ENCODE measurements at regions not wholly inside any gene's neighbourhood (a gene's known extent, or its start where the extent isn't known, plus 50 kb on each side); places are given as distances from the start of the nearest gene placed in this dataset.

- H3K27ac Mint-ChIP-seq: no peak overlapping the region
- H3K27me3 Mint-ChIP-seq: no peaks in the 10 kb centered on the region
- WGBS (ENCODE audit: insufficient coverage): 100% methylated on average over 1 of the region's 2 CpGs
- H3K36me3 Mint-ChIP-seq: no peaks in the 10 kb centered on the region
- ATAC-seq (replicated peaks in 1 of 4) (no peak), DNase-seq (no peak)
- H3K9me3 Mint-ChIP-seq: peaks cover 4 to 6% (median 5%) of the 10 kb centered on the region in 3 donors
- Histone ChIP-seq H3K4me3 (ENCODE audit: control insufficient read depth in 1 of 2, extremely low read depth in 1 of 2, low read length in 1 of 2) (no peak overlapping the region), H3K27me3 (replicated peaks in 1 of 2; ENCODE audit: control insufficient read depth in 2 of 2, extremely low read depth in 1 of 2, insufficient read depth in 2 of 2, low read length in 1 of 2) (no peaks in the 10 kb centered on the region), H3K4me1 (ENCODE audit: control insufficient read depth in 1 of 2, extremely low read depth in 1 of 2, insufficient read depth in 2 of 2, low read length in 2 of 2) (no peaks in the 10 kb centered on the region), H3K36me3 (ENCODE audit: control insufficient read depth in 2 of 2, extremely low read depth in 1 of 2, insufficient read depth in 1 of 2, low read length in 1 of 2) (no peaks in the 10 kb centered on the region), H3K27ac (ENCODE audit: low read length) (no peak overlapping the region), H3K9me3 (no peaks in the 10 kb centered on the region)
- ChIA-PET CTCF (no interaction called here), POLR2A (interaction anchor here in 1 of 2 donors (0.6 kb wide), 1 partner anchor 134 kb away, joined by 3 read pairs; no protein-coding TSS in a partner anchor)
- no peak overlapping the region for H3K4me3 Mint-ChIP-seq
- no peaks in the 10 kb centered on the region for H3K4me1 Mint-ChIP-seq
Observed at GRCh38 chr9:118183576-118183975, 479.4 kb downstream of the TLR4 start.

DNA sequence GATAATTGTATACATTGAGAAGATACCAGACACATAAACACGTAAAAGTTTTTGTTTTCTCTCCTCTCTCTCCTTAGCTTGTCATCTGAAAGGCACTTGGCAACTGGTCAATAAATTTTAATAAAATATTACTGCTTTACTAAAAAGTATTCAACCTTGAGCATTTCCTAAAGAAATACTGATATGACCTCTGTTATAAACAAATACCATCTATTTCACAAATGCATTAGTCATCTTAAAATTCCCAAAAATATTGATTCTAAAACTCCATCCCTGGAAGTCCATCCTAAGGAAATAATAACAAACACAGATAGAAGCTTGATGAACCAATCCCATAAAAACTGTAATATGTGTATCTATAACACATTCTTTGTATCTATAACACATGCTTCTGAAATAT is 483.2 kb downstream of the TLR4 start:
- Mint-ChIP-seq H3K9me3 (peaks cover 3 to 8% (median 5%) of the 10 kb centered on the region in 3 donors), H3K27ac (no peak overlapping the region), H3K36me3 (no peaks in the 10 kb centered on the region), H3K4me3 (no peak overlapping the region), H3K4me1 (no peaks in the 10 kb centered on the region), H3K27me3 (no peaks in the 10 kb centered on the region)
- Histone ChIP-seq H3K27me3 (replicated peaks in 1 of 2; ENCODE audit: control insufficient read depth in 2 of 2, extremely low read depth in 1 of 2, insufficient read depth in 2 of 2, low read length in 1 of 2) (no peaks in the 10 kb centered on the region), H3K4me3 (ENCODE audit: control insufficient read depth in 1 of 2, extremely low read depth in 1 of 2, low read length in 1 of 2) (no peak overlapping the region), H3K27ac (ENCODE audit: low read length) (no peak overlapping the region), H3K4me1 (ENCODE audit: control insufficient read depth in 1 of 2, extremely low read depth in 1 of 2, insufficient read depth in 2 of 2, low read length in 2 of 2) (no peaks in the 10 kb centered on the region), H3K36me3 (ENCODE audit: control insufficient read depth in 2 of 2, extremely low read depth in 1 of 2, insufficient read depth in 1 of 2, low read length in 1 of 2) (no peaks in the 10 kb centered on the region), H3K9me3 (no peaks in the 10 kb centered on the region)
- no peak for DNase-seq
- WGBS (ENCODE audit: insufficient coverage): no CpG with 5 or more reads among the region's 1 CpG
- ATAC-seq (replicated peaks in 1 of 4): no peak
- CTCF ChIA-PET: no interaction called here
- POLR2A ChIA-PET: no interaction called here

GRCh38 chr9:118189615-118190014 is 485.4 kb downstream of the TLR4 start:
- Mint-ChIP-seq H3K9me3 (peaks cover 6 to 9% (median 7%) of the 10 kb centered on the region in 3 donors), H3K4me3 (no peak overlapping the region), H3K36me3 (no peaks in the 10 kb centered on the region), H3K4me1 (no peaks in the 10 kb centered on the region), H3K27me3 (no peaks in the 10 kb centered on the region), H3K27ac (no peak overlapping the region)
- WGBS (ENCODE audit: insufficient coverage): no CpG with 5 or more reads among the region's 3 CpGs
- CTCF ChIA-PET: no interaction called here
- Histone ChIP-seq H3K4me3 (ENCODE audit: control insufficient read depth in 1 of 2, extremely low read depth in 1 of 2, low read length in 1 of 2) (no peak overlapping the region), H3K4me1 (ENCODE audit: control insufficient read depth in 1 of 2, extremely low read depth in 1 of 2, insufficient read depth in 2 of 2, low read length in 2 of 2) (no peaks in the 10 kb centered on the region), H3K36me3 (ENCODE audit: control insufficient read depth in 2 of 2, extremely low read depth in 1 of 2, insufficient read depth in 1 of 2, low read length in 1 of 2) (no peaks in the 10 kb centered on the region), H3K27ac (ENCODE audit: low read length) (no peak overlapping the region), H3K9me3 (no peaks in the 10 kb centered on the region), H3K27me3 (replicated peaks in 1 of 2; ENCODE audit: control insufficient read depth in 2 of 2, extremely low read depth in 1 of 2, insufficient read depth in 2 of 2, low read length in 1 of 2) (no peaks in the 10 kb centered on the region)
- no peak for DNase-seq
- ATAC-seq (replicated peaks in 1 of 4): no peak
- POLR2A ChIA-PET: no interaction called here

DNA sequence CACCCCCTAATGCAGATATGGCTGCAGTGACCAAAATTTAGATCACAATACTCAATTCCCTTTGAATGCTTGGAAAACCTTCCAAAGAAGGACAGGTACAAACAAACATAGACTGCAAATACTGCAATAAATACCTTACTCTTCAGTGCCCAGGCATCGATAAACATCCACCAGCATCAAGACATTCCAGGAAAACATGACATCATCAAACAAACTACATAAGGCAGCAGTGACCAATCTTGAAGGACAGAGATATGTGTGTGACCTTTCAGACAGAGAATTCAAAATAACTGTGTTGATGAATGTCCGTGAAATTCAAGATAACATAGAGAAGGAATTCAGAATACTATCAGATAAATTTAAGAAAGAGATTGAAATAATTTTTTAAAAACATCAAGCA is 488.6 kb downstream of the TLR4 start:
- Histone ChIP-seq H3K36me3 (ENCODE audit: control insufficient read depth in 2 of 2, extremely low read depth in 1 of 2, insufficient read depth in 1 of 2, low read length in 1 of 2) (no peaks in the 10 kb centered on the region), H3K4me3 (ENCODE audit: control insufficient read depth in 1 of 2, extremely low read depth in 1 of 2, low read length in 1 of 2) (no peak overlapping the region), H3K9me3 (no peaks in the 10 kb centered on the region), H3K27ac (ENCODE audit: low read length) (no peak overlapping the region), H3K4me1 (ENCODE audit: control insufficient read depth in 1 of 2, extremely low read depth in 1 of 2, insufficient read depth in 2 of 2, low read length in 2 of 2) (no peaks in the 10 kb centered on the region), H3K27me3 (replicated peaks in 1 of 2; ENCODE audit: control insufficient read depth in 2 of 2, extremely low read depth in 1 of 2, insufficient read depth in 2 of 2, low read length in 1 of 2) (no peaks in the 10 kb centered on the region)
- CTCF ChIA-PET: no interaction called here
- Mint-ChIP-seq H3K27me3 (no peaks in the 10 kb centered on the region), H3K36me3 (no peaks in the 10 kb centered on the region), H3K27ac (no peak overlapping the region), H3K9me3 (peaks cover 6 to 18% (median 14%) of the 10 kb centered on the region in 3 donors), H3K4me3 (no peak overlapping the region), H3K4me1 (no peaks in the 10 kb centered on the region)
- no CpG with 5 or more reads among the region's 2 CpGs for WGBS (ENCODE audit: insufficient coverage)
- POLR2A ChIA-PET: no interaction called here
- ATAC-seq (replicated peaks in 1 of 4) (no peak), DNase-seq (no peak)

DNA sequence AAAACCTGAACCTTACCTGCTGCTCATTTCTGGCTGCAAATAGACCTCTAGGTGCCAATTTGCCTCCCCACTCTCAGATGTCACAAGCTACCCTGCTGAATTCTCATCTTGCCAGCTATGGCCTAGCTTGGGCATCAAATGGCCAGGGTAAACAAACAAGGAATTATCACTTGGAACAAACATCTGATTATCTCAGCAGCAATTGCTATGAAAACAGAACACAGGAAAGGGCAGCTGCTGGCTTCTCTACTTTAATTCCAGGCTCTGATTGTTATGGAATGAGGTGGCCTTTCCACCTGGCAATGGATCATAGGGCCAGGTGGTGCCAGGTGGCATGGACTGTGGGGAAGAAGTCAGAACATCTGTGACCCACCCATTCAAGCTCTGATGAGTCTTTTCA is 505.1 kb downstream of the TLR4 start:
- Mint-ChIP-seq H3K4me3 (no peak overlapping the region), H3K9me3 (peaks cover 4 to 17% (median 9%) of the 10 kb centered on the region in 3 donors), H3K27me3 (no peaks in the 10 kb centered on the region), H3K36me3 (no peaks in the 10 kb centered on the region), H3K4me1 (no peaks in the 10 kb centered on the region), H3K27ac (no peak overlapping the region)
- Histone ChIP-seq H3K36me3 (ENCODE audit: control insufficient read depth in 2 of 2, extremely low read depth in 1 of 2, insufficient read depth in 1 of 2, low read length in 1 of 2) (no peaks in the 10 kb centered on the region), H3K4me3 (ENCODE audit: control insufficient read depth in 1 of 2, extremely low read depth in 1 of 2, low read length in 1 of 2) (no peak overlapping the region), H3K27me3 (replicated peaks in 1 of 2; ENCODE audit: control insufficient read depth in 2 of 2, extremely low read depth in 1 of 2, insufficient read depth in 2 of 2, low read length in 1 of 2) (no peaks in the 10 kb centered on the region), H3K27ac (ENCODE audit: low read length) (no peak overlapping the region), H3K4me1 (ENCODE audit: control insufficient read depth in 1 of 2, extremely low read depth in 1 of 2, insufficient read depth in 2 of 2, low read length in 2 of 2) (no peaks in the 10 kb centered on the region), H3K9me3 (no peaks in the 10 kb centered on the region)
- no peak for ATAC-seq (replicated peaks in 1 of 4)
- DNase-seq: no peak
- POLR2A ChIA-PET: no interaction called here
- CTCF ChIA-PET: no interaction called here

DNA sequence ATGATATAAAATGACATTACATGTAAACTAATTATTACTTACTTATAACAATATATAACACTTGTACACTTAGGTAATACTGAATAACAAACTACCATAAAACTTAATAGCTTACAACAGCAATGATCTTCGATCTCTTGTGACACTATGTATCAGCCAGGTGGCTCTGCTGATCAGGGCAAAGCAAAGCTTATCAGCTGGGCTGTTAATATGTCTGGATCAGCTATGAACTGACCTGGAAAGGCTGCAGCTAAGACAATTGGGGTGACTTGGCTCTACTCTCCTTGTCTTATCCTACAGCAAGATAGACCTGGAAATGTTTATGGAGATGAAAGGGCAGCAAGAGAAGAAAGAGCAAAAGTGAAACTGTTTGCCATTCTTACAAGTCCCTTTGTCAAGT is 511.3 kb downstream of the TLR4 start:
- no peak overlapping the region for H3K4me3 Mint-ChIP-seq
- CTCF ChIA-PET: no interaction called here
- WGBS (ENCODE audit: insufficient coverage): no CpG with 5 or more reads among the region's 1 CpG

GRCh38 chr9:118222375-118222774 is 518.2 kb downstream of the TLR4 start:
- 11% methylated on average over 1 of the region's 3 CpGs for WGBS (ENCODE audit: insufficient coverage)
- no peak for DNase-seq
- CTCF ChIA-PET: interaction anchor here in 1 of 2 donors (0.6 kb wide), 1 partner anchor 9 kb away, joined by 4 read pairs; no protein-coding TSS in a partner anchor

More for the DNA sequence above, 511.3 kb downstream of the TLR4 start:
- Histone ChIP-seq H3K27me3 (replicated peaks in 1 of 2; ENCODE audit: control insufficient read depth in 2 of 2, extremely low read depth in 1 of 2, insufficient read depth in 2 of 2, low read length in 1 of 2) (no peaks in the 10 kb centered on the region), H3K4me1 (ENCODE audit: control insufficient read depth in 1 of 2, extremely low read depth in 1 of 2, insufficient read depth in 2 of 2, low read length in 2 of 2) (no peaks in the 10 kb centered on the region), H3K9me3 (no peaks in the 10 kb centered on the region), H3K36me3 (ENCODE audit: control insufficient read depth in 2 of 2, extremely low read depth in 1 of 2, insufficient read depth in 1 of 2, low read length in 1 of 2) (no peaks in the 10 kb centered on the region), H3K27ac (ENCODE audit: low read length) (no peak overlapping the region), H3K4me3 (ENCODE audit: control insufficient read depth in 1 of 2, extremely low read depth in 1 of 2, low read length in 1 of 2) (no peak overlapping the region)
- Mint-ChIP-seq H3K27ac (no peak overlapping the region), H3K36me3 (no peaks in the 10 kb centered on the region), H3K4me1 (no peaks in the 10 kb centered on the region), H3K9me3 (peaks cover 0 to 10% (median 3%) of the 10 kb centered on the region in 3 donors), H3K27me3 (no peaks in the 10 kb centered on the region)
- DNase-seq: no peak
- POLR2A ChIA-PET: no interaction called here
- no peak for ATAC-seq (replicated peaks in 1 of 4)

More at GRCh38 chr9:118222375-118222774, 518.2 kb downstream of the TLR4 start:
- Mint-ChIP-seq H3K36me3 (no peaks in the 10 kb centered on the region), H3K9me3 (peaks cover 0 to 4% (median 0%) of the 10 kb centered on the region in 3 donors), H3K4me3 (no peak overlapping the region), H3K27me3 (no peaks in the 10 kb centered on the region), H3K27ac (no peak overlapping the region), H3K4me1 (no peaks in the 10 kb centered on the region)
- POLR2A ChIA-PET: no interaction called here
- Histone ChIP-seq H3K27me3 (replicated peaks in 1 of 2; ENCODE audit: control insufficient read depth in 2 of 2, extremely low read depth in 1 of 2, insufficient read depth in 2 of 2, low read length in 1 of 2) (no peaks in the 10 kb centered on the region), H3K9me3 (no peaks in the 10 kb centered on the region), H3K36me3 (ENCODE audit: control insufficient read depth in 2 of 2, extremely low read depth in 1 of 2, insufficient read depth in 1 of 2, low read length in 1 of 2) (no peaks in the 10 kb centered on the region), H3K27ac (ENCODE audit: low read length) (no peak overlapping the region), H3K4me3 (ENCODE audit: control insufficient read depth in 1 of 2, extremely low read depth in 1 of 2, low read length in 1 of 2) (no peak overlapping the region), H3K4me1 (ENCODE audit: control insufficient read depth in 1 of 2, extremely low read depth in 1 of 2, insufficient read depth in 2 of 2, low read length in 2 of 2) (no peaks in the 10 kb centered on the region)
- ATAC-seq (replicated peaks in 1 of 4): no peak

Measured in T-cell (primary cell).